ENCODE measurements at regions not wholly inside any gene's neighbourhood (a gene's known extent, or its start where the extent isn't known, plus 50 kb on each side); places are given as distances from the start of the nearest gene placed in this dataset.

- DNase-seq (ENCODE audit: low spot score): no peak
- no peak for TF ChIP-seq CTCF (IDR thresholded peaks at IDR 0.05; ENCODE audit: extremely low read depth, missing control alignments)
These were observed 748.2 kb upstream of the NRSN1 start for GRCh38 chr6:23377830-23378229.

- no peak for TF ChIP-seq CTCF (IDR thresholded peaks at IDR 0.05; ENCODE audit: extremely low read depth, missing control alignments)
- DNase-seq (ENCODE audit: low spot score): no peak
These were observed 745.5 kb upstream of the NRSN1 start for GRCh38 chr6:23380465-23380864.

GRCh38 chr6:23388086-23388783 lies 737.8 kb upstream of the NRSN1 start:
- TF ChIP-seq CTCF (IDR thresholded peaks at IDR 0.05; ENCODE audit: extremely low read depth, missing control alignments): no peak
- DNase-seq (ENCODE audit: low spot score): no peak

- TF ChIP-seq CTCF (IDR thresholded peaks at IDR 0.05; ENCODE audit: extremely low read depth, missing control alignments): no peak
- no peak for DNase-seq (ENCODE audit: low spot score)
These were observed 736.6 kb upstream of the NRSN1 start for GRCh38 chr6:23389386-23389785.

- TF ChIP-seq CTCF (IDR thresholded peaks at IDR 0.05; ENCODE audit: extremely low read depth, missing control alignments): no peak
- DNase-seq (ENCODE audit: low spot score): no peak
These were observed 735.8 kb upstream of the NRSN1 start for GRCh38 chr6:23390221-23390620.

GRCh38 chr6:23394681-23395080 lies 731.3 kb upstream of the NRSN1 start:
- no peak for TF ChIP-seq CTCF (IDR thresholded peaks at IDR 0.05; ENCODE audit: extremely low read depth, missing control alignments)
- no peak for DNase-seq (ENCODE audit: low spot score)

- TF ChIP-seq CTCF (IDR thresholded peaks at IDR 0.05; ENCODE audit: extremely low read depth, missing control alignments): no peak
- DNase-seq (ENCODE audit: low spot score): no peak
These were observed 730.6 kb upstream of the NRSN1 start for GRCh38 chr6:23395381-23395780.
